ENCODE measurements at regions not wholly inside any gene's neighbourhood (a gene's known extent, or its start where the extent isn't known, plus 50 kb on each side); places are given as distances from the start of the nearest gene placed in this dataset.

GRCh38 chrX:138534410-138534809 is 177.1 kb downstream of the FGF13 start:
- DNase-seq, result no peak

- peak; percentile 27 for DNase-seq
These were observed 192.2 kb downstream of the FGF13 start for GRCh38 chrX:138519296-138519695.

DNA sequence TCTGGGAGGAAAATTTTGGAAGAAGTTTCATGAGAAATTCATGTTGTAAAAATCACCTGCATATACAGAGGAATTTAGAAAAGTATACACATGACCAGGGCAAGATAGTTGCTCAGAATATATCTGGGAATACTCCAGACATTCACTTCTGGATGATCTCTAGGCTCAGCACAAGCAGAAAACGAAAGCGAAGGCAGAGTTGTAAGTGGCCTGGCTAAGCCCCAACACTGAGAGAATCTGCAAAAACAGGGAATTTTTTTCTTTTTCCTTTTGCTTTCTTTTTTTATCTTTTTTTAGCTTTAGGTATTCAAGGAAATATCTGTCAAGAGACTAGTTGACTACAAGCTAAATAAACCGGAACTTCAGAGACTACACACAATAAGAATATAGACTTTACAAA is 207.2 kb downstream of the FGF13 start:
- DNase-seq, result no peak

GRCh38 chrX:138492371-138492770 is 219.1 kb downstream of the FGF13 start:
- DNase-seq, result no peak

GRCh38 chrX:138487866-138488265 is 223.7 kb downstream of the FGF13 start:
- DNase-seq, result no peak

GRCh38 chrX:138485767-138486166 is 225.8 kb downstream of the FGF13 start:
- DNase-seq, result no peak

DNA sequence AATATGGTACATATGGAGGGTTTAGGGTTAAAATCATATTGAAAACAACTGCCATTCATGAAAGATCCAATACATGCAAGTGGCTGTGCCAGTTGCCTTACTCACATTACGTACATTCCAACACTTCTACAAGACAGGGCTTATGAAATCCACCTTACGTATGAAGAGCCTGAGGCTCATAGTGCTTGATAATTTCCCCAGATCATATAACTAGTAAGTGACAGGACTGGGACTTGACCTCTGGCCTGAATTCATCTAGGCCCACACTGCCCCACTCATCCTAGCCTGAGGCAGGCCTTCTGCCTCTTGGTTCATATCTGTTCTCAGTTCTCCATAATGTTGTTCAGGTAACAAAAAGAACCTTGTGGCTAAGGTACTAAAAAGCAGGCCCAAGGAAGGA is 226.3 kb downstream of the FGF13 start:
- no peak for DNase-seq

DNA sequence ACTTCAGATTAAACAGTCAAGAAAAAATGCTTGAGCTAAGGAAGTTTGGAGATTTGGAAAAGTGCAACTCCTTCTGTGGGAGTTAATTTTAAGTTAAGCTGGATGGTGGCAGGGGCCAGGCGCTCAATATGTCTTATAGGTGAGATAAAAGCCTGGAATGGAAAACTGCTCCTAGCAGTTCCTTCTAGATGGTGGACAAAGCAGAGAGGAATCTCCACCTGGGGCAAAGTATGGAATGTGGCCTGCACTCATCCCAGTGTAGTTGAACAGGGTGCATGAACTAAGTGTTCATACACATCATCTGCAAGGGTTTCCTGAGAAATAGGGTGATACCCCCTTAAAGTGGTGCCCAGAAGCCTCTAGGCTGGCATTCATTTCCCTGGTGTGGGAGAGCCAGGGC is 227.1 kb downstream of the FGF13 start:
- no peak for DNase-seq

DNA sequence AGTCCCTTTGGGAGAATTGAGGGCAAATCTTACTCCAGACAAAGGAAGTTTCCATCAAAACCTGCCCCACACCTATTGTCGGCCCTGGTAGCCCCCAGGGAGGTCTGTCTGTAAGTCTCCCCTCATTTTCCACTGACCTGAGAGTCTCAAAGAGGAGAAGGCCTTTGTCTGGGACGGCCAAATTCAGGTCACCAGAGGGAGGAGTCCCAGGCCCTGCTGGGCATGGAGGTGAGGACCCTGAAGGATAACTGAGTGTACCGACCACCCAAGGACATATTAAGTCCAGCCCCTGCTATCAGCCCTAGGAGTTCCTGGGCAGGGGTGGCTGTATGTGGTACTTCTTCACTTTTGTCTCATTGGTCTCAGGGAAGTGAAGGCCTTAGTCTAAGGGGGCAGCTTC is 229.9 kb downstream of the FGF13 start:
- DNase-seq, result no peak

DNA sequence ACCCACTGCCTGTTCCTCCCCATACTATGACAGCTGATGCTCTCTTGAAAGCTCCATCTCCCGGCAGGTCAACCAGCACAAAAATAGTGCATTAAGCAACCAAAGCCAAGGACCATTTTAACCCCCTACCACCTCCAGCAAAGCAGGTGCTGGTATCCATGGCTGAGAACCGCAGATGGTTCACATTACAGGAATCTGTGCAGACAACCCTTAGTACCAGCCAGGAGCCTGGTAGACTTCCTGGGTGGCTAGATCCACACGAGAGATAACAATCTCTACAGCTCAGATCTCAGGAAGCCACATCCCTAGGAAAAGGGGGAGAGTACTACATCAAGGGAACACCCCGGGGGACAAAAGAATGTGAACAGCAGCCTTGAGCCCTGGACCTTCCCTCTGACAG is 248.0 kb downstream of the FGF13 start:
- DNase-seq, result no peak

Measured in retina (tissue), 1 donor.